ENCODE measurements at regions not wholly inside any gene's neighbourhood (a gene's known extent, or its start where the extent isn't known, plus 50 kb on each side); places are given as distances from the start of the nearest gene placed in this dataset.
"Not testable (repeated sequence)": the region's sequence is repeated elsewhere in the genome, so short reads cannot be mapped to it uniquely, and the experiment has no call there.

DNA sequence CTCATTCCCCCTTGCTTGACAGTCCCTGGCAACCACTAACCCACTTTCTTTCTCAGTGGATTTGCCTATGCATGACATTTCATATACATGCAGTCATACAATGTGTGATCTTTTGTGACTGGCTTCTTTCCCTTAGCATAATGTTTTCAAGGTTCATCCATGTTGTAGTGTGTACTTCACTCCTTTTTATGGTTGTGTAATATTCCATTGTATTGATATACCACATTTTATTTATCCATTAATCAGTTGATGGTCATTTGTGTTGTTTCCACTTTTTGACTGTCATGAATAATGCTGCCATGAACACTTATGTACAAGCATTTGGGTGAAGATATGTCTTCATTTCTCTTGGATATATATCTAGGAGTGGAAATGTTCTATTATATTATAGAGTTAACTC lies 127.7 kb upstream of the GRIK3 start:
- no peak for DNase-seq

DNA sequence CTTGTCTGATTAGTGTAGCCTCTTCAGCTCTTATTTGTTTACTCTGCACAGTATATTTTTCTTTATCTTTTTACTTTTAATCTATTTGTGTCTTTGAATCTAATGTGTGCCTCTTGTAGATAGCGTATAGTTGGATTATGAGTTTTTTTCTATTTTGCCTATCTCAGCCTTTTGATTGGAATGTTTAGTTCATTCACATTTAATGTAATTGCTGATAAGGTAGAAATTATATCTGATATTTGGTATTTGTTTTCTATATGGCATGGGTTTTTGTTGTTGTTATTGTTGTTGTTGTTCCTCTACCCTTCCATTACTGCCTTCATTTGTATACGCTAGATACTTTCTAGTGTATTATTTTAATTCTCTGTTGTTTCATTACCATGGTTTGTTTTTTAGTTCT lies 131.7 kb upstream of the GRIK3 start:
- no peak for DNase-seq

DNA sequence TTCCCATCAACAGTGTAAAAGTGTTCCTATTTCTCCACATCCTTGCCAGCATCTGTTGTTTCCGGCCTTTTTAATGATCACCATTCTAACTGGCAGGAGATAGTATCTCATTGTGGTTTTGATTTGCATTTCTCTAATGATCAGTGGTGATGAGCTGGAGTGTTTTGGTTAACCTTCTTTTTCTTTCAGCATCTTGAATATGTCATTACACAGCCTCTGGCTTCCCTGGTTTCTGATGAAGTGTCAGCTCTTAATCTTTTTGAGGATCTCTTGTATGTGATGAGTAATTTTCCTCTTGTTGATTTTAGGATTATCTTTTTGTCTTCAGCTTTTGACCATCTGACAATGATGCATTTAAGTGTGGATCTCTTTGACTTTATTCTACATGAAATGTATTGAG lies 133.2 kb upstream of the GRIK3 start:
- DNase-seq = no peak

DNA sequence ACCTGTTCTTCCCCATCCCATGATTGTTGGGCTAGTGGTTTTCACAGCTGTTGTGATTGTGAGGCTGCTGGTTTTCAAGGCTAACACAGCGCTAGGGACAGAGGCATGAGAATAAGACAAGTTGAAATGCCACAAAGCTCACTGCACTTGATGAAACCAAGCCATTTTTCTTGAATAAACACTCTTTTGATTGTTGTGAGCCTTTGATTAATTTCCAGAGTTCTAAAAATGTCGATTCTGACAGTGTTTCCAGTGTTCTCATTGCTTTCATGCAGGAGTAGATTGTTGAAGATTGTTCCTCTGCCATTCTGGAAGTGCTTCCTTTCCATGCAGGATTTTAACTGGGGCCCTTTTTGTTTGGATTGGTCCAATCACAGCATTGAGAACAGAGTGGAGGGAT lies 134.9 kb upstream of the GRIK3 start:
- no peak for DNase-seq

DNA sequence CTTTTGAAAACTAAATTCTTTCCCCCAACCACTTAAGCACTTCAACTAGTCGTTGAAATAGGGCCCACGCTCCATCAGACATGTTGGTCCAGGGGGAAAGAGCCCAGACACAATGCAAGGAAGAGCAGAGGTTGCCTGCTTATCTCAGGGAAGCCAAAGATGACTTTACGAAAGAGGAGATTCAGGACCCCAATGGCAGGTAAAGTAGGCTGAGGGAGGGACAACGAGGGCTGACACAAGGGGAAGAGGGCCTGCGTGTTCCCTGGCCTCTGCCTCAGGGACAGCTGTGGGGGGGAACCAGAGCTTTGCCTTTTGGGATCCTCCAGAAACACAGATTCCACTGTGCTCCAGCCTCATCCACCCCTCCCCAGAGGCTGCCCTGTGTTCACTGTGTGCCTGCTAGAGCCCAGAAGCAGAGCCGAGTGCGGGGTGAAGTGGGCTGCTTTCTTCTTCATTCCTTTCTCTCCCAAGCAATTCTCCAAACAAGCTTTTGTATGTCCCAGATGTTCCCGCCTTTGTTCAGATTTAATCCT lies 135.5 kb upstream of the GRIK3 start:
- no peak for DNase-seq

DNA sequence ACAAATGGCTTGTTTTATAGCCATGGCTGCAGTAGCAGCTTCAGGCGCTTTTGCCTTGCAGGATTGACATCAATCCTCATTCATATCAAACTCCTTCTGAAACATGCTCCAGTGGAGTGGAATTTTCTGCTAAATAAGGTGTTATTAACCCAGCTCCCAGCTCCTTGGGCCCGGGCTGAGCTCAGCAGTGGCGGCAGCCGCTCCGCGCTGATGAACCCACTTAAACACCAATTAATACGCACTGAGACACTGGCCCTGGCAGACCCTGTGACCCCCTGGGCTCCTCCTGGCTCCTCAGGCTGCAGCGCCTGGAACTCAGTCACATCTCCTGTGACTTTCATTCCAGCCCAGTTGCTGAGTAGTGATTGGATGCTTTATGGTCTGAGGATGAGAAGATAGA lies 137.4 kb upstream of the GRIK3 start:
- DNase-seq = no peak

DNA sequence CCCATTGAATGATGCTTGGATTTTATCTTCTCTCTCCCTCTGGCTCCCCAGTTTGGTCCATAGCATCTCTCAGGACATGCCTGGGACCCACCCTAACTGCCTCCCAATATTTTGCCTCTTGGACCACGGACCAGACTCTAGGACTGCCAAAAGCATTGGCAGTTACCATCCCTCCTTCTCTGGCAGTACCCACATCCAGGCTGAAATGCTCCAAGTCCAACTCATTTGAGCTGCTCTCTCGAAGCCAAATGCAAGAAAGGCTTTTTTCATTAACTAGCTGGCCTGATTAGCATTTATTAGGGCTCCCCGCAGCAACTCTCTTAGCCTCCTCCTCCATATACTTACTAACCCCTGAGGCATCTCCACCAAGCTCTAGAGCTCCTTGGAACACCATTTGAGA lies 140.0 kb upstream of the GRIK3 start:
- DNase-seq = no peak

DNA sequence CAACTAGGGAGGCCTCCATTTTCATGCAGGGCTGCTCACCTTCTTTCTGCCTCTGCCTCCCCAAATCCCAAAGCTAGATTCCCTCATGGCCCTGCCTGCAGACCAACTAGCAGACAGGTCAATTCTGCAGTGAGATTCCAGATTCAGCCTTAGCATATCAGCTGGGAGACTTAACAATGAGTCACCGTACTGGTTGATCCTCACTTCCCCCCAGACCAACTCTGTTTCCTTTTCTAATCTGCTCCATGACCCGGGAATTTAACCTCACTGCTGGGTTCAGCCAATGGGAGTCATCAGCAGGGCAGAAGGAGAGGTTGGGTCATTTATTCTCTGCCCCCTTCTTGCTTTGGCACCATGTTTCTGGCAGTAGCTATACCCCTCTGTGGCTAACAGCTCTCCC lies 140.6 kb upstream of the GRIK3 start:
- no peak for DNase-seq

DNA sequence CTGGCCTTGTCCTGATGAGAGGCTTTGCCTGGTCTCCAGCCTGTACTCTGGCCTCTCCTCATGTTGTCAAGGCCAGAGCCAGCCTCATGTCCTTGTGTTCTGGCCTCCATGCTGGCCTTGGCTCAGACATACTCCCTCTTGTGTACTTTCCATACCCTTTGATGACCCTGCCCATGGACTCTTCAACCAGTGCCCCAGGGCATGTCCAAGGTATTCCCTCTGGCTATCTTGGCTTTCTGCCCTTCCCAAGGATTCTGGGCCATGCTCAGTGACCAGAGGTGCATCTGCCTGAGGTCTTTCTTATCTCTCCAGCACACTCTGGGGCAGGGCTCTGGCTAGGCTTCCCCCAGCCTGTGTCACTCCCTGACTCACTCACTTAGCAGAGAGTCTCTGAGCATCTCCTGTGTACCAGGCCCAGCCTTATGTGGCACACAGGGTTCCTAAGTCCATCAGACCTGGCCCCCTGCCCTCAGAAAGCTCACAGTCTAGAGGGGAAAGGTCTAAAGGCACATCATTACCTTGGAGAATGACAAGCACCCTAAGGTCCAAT lies 141.4 kb upstream of the GRIK3 start:
- no peak for DNase-seq

DNA sequence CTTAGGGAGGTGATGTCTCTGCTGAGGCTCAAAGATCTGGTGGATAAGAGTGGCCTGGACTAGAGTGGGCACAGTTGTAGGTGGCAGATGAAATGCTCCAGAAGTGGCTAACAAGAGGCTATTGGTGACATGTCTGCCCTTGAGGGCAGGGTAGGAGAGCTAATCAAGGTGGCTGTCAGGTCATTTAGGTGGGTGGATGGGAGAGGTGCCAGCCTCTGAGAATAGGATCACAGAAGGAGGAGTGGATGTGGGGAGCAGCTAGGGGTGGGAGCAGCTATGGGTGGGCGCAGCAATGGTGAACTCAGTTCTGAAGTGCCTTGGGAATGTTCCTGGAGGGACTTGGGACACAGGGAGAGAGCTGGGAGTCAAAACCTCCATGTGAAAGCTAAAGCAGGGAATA lies 142.0 kb upstream of the GRIK3 start:
- DNase-seq = no peak

DNA sequence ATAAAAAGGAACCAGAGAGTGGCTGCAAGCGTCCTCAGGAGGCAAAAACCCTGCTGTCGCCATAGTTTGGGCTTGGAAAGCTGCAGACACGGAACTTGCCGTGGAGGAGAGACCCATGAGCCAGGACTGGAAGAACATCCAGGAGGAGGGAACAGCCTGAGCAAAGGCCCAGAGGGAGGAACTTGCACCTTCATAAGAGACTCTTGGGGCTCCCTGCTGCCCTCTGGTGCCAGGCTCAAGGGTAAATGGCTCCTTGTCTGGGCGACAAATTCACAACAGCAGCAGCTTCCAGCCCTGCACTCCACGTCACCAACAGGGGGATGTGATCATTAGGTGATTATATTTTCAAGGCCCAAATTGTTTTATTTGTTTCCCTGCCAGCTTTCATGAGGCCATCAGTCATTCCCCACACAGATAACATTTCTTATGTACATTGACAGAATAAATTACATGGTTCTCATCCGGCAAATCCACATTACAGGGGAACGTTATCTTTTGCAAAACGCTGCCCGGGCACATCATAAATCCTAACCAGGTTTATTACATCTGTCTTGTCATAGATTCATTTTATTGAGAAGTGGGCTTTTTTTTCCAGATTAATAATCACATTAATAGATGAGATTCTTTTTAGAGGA lies 143.0 kb upstream of the GRIK3 start:
- peak; percentile 12 for DNase-seq

DNA sequence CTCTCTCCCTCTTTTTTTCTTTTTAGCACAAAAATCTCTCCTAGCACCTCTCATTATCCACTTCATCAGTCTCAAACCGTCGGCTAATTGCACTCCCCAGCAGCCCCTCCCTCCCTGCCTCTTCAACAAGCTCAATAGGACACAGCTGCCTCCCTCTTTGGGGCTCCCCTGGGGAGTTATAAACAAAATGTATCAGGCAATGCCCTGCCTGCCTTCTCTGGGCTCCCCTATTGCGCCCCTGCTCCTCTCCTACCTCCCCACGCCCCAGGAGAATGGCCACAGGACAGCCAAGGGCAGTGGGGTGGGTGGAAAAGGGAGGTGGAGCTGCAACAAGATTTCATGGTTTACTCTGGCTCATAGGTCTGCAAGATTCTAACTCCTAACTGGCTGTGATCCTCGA lies 147.1 kb upstream of the GRIK3 start:
- peak; percentile 42 for DNase-seq

DNA sequence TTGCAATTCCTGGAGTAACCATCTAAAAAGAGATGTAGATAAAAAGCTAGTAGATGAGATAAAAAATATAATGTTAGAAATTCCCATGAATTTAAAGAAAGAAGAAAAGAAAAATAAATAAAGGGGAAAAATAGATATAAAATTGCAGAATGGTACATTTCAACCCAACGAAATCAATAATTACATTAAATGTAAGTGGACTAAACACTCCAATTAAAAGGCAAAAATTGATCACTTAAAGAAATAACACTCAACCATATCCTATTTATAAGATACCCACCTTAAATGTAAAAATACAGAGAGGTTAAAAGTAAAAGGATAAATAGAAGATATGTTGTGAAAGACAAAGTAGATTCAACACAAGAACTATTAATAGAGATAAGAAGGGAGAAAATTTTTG lies 150.5 kb upstream of the GRIK3 start:
- no peak for DNase-seq

DNA sequence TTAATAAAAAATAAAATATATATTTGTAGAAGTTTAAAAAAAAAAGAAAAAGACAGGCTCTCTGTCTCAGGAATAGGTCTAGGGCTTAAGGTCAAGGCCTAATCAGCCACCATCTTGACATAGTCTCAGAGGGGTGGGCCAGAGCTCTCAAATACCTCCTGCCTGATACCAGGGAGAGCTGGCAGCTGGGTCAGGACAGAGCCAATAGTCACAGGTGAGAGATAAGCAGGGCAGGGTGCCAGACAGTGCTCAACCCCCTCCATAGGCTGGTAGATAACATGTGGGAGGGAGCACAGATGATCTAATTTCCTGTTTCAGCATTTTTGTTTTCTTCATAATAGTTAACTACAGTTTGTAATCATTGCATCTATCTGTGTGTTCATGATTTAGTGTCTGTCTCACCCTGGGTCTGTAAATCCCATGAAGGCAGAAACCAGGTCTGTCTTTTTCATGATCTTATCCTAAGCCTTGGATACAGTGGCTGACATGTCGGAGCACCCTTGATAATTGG lies 152.0 kb upstream of the GRIK3 start:
- DNase-seq = no peak

DNA sequence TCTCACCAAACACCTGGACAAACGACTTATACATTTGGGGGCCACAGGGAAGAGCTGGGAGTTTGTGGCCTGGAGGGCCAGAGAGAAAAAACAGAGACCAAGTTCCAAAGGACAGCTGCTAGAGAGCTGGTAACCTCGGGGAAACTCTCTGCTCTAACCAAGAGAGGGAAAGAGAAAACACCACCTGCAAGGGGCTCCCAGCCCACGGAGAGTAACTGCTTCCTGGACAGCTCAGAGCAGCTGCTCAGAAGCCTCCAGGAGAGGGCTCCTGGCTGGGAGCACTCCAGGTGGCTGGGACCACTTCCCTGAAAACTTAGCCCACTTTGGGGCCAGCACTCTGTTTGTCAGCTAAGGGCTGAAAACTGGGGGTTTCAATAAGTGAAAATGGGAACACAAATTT lies 154.8 kb upstream of the GRIK3 start:
- DNase-seq = peak; percentile 57

DNA sequence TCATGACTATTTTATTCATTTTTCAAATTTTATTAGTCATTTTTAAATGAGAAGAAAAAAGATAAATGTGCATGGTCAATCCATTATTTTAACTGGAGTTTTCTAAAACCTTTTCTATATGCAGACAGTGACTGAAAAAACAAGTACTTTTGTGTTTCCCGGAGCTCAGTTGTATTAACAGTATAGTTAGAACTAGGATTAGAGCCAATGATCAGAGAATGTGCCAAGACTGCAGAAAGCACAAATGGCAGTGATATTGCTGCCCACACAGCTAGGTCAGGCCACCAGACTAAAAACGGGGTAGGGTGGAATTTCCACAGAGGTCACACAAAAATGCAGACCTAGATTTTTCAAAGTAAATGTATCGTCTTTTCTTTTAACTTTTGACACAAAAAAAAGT lies 163.1 kb upstream of the GRIK3 start:
- no peak for DNase-seq

DNA sequence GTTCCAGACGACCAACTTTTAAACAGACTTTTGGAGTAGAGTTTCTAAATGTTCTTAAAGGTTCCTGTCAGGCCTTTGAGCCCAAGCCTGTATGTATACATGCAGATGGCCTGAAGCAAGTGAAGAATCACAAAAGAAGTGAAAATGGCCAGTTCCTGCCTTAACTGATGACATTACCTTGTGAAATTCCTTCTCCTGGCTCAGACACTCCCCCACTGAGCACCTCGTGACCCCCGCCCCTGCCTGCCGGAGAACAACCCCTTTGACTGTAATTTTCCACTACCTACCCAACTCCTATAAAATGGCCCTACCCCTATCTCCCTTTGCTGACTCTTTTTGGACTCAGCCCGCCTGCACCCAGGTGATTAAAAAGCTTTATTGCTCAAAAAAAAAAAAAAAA lies 180.0 kb upstream of the GRIK3 start:
- not testable (repeated sequence) for DNase-seq

DNA sequence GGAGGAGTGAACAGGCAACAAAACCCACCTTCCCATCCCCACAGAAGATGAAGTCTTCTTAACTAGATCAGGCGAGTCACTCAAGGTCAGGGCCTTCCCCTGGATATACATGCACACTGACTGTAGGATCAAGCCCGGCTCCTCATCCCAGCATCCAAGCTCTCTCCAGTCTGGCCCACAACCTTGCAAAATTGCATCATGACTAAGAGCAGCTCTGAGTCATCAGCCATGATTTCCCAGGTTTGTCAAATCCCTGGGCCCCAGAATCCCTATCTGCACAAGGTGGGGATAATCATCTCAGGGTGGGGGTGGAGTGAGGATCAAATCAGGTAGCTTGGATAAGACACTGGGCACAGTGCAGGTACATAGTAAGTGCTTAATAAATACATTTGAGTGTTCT lies 199.3 kb upstream of the GRIK3 start:
- no peak for DNase-seq

DNA sequence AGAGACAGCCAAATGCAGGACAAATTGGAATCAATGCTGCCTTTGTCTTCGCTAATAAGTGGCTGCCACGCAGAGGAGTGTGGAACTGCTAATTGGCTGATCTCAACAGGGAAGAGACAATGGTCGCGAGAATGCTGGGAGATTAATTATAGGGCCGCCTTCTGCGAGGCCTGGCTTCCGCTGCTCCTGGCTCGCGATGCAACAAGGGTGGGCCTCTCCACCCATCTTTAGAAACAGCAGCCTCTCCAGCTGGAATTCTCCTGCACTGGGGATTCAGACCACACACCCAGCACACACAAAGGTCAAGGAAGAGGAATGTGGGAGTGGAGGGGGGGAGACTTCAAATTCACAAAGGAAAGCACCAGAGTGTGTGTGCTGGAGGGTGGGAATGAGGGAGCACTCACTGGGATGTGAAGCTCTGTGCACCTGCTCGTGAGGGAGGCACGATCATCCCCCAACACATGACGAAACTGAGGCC lies 200.7 kb upstream of the GRIK3 start:
- no peak for DNase-seq

DNA sequence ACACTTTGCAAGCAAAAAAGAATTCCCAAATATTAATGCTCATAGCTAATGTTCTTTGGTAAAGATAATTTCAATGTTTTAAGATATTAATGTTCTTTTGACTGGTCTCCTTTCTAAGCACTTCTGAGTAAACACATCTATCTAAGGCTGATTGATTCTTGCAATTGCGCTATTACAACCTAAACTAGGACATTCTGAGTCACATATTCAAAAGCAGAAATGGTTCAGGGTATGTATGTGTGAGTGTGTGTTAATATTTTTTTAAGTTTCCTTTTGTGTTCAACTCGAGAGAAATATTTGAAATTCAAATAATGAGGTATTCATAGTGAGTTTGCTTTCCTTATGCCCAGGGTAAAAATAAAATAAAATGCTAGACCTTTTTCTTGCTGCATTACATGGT lies 203.6 kb upstream of the GRIK3 start:
- DNase-seq = no peak

DNA sequence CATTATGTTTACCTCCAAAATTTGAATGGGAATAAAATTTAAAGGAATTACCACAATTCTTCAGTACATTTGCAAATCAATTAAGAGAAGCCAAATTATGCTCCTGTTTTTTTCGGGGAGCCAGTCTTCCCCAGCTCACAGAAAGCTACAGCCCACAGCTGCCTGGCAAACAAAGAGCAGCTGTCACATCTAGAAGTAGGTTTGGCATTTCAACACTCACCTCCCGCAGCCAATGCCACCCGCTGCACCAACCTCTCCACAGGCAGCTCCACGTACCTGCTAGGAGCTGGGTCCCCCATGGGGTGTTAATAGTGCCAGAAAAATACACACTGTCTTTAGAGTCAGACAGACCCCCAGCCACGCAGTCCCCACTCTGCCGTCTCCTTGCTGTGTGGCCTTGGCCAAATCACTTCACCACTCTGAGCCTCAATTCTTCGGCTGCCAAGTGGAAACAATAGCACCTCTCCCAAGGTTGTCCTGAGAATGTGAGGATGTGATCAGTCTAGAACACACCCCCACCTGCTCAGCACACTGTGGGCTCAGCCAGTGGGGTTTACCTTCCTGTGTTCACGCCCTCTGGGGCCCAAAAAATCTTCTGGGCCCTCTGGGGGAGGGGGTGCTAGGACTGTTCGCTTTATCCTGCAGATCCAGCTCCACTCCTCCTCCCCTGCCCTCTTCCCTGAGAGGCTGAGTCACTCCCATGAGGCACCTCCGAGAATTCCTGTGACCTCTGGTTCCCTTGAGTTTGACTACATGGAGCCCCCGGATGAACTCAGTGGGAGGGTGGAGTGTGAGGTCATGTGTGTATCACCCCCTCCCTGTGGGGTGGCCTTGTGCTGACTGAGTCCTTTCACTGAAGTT lies 204.3 kb upstream of the GRIK3 start:
- DNase-seq = no peak

DNA sequence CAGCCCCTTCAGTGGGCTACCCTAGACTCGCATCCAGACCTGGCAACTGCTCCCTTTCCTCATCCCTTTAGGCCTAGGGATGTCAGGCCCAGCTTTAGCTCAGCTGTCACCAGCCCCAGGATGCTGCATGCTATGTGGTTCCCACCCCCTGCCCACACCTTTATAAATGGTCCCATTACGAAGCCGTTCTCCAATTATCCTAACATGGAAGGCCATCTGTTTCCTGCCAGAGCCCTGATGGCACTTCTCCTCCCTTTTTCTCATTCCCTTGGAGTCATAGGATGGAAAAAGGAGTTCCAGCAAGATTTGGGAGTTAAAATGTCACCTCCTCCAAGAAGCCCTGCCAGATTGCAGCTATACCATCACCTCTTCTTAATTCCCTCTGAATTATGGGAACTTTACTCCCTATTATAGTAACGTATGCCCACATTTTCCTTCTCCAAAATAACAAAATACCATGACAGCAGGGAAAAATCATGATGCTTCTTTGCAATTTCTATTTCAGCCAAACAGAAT lies 205.0 kb upstream of the GRIK3 start:
- no peak for DNase-seq

DNA sequence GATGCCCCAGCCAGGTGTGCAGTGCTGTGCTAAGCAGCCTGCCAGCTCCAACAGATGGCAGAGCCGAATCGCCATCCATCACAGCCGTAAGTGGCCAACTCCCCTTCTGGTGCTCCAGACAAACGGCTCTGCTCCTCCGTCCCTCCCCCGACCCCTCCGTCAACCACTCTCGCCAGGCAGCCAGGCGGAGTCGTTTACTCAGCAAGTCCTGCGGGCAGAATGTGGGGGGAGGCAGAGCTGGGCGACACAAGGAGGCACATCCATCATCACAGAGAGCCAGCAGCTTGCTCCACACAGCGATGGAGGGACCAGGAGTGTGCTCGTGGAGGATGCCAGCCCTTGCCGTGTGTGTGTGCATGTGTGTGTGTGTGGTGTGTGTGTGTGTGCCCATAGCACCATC lies 206.6 kb upstream of the GRIK3 start:
- peak; percentile 71 for DNase-seq

DNA sequence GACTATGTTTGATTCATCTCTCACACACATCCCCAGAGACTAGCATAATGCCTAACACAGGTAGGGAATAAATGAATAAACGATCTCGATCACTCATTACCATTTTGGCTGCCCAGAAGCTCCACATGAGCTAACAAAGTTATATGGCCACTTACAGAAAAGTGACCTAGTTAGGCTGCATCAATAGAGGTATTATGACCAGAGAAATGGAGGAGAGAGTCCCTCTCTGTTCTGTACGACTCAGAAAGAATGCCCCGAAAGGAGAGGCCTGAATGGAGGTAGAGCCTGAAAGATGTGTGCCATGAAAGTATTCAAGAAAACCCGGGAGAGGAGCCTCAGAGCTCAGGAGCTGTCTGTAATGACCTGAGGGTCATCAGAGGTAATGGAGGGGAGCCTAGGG lies 208.2 kb upstream of the GRIK3 start:
- no peak for DNase-seq

All from NCI-H2107 (cell line).